SU-DHL-6 (cell line): ENCODE measurements at regions not wholly inside any gene's neighbourhood (a gene's known extent, or its start where the extent isn't known, plus 50 kb on each side); places are given as distances from the start of the nearest gene placed in this dataset.

Experiments used
- H2AFZ ChIP-seq: fragments of 200-600 bp; sonication (generic); 2 replicates; pipeline ENCODE4 v1.6.1; 2014; ENCODE audit warnings: low read depth, mild to moderate bottlenecking, moderate library complexity, mixed read lengths, antibody characterized with exemption, low read length; ENCODE audit not compliant: severe bottlenecking
- H3F3A ChIP-seq: fragments of 200-600 bp; shearing (Covaris generic); 2 replicates; pipeline ENCODE4 v1.6.0; 2016; ENCODE audit warnings: antibody characterized with exemption, mild to moderate bottlenecking; ENCODE audit not compliant: insufficient read depth
- H3K27ac ChIP-seq: fragments of 200-600 bp; sonication (generic); 2 replicates; pipeline ENCODE4 v1.5.1; 2016; ENCODE audit warnings: low read depth, mild to moderate bottlenecking, low read length, moderate library complexity, mixed read lengths
- H3K27me3 ChIP-seq: fragments of 200-600 bp; sonication (generic), shearing (Covaris generic); 2 replicates; pipeline ENCODE4 v1.6.0; 2014; ENCODE audit warnings: mild to moderate bottlenecking, low read length
- H3K36me3 ChIP-seq: fragments of 200-600 bp; sonication (generic); 2 replicates; pipeline ENCODE4 v1.6.1; 2014; ENCODE audit warnings: mild to moderate bottlenecking, low read length, mixed read lengths
- H3K4me2 ChIP-seq: fragments of 300-600, 200-600 bp; shearing (Covaris generic), sonication (generic); 2 replicates; pipeline ENCODE4 v1.6.0; 2014; ENCODE audit warnings: low read length, low read depth, mild to moderate bottlenecking; ENCODE audit not compliant: poor library complexity, severe bottlenecking
- H3K4me3 ChIP-seq: fragments of 200-600 bp; sonication (generic); 2 replicates; pipeline ENCODE4 v1.5.1; 2014; ENCODE audit warnings: antibody characterized with exemption, low read length, mild to moderate bottlenecking, mixed read lengths; ENCODE audit not compliant: insufficient read depth, poor library complexity, severe bottlenecking
- H3K79me2 ChIP-seq: fragments of 200-600 bp; sonication (generic); 2 replicates; pipeline ENCODE4 v1.6.1; 2014; ENCODE audit warnings: mild to moderate bottlenecking, low read length, moderate library complexity; ENCODE audit not compliant: insufficient read depth
- H3K9ac ChIP-seq: fragments of 200-600 bp; sonication (generic); 2 replicates; pipeline ENCODE4 v1.7.0; 2014; ENCODE audit warnings: mild to moderate bottlenecking, low read length
- H3K9me2 ChIP-seq: fragments of 200-600 bp; sonication (generic); replicated peaks from 2 replicates; pipeline ENCODE4 v1.6.1; 2014; ENCODE audit warnings: low read length; ENCODE audit not compliant: insufficient read depth
- H3K9me3 ChIP-seq: fragments of 200-600 bp; sonication (generic); 2 replicates; pipeline ENCODE4 v1.6.1; 2014; ENCODE audit warnings: low read length, mixed read lengths; ENCODE audit not compliant: insufficient read depth
- H4K20me1 ChIP-seq: fragments of 200-600 bp; sonication (generic); 2 replicates; pipeline ENCODE4 v1.6.1; 2014; ENCODE audit warnings: low read depth, mild to moderate bottlenecking, antibody characterized with exemption, low read length, moderate library complexity, mixed read lengths
- CTCF ChIP-seq: fragments of 200-600 bp; sonication (generic); IDR thresholded peaks from one replicate; pipeline ENCODE4 v1.5.1; 2017; ENCODE audit warnings: antibody characterized with exemption, mild to moderate bottlenecking, low read length, moderate library complexity; ENCODE audit not compliant: insufficient read depth, poor library complexity, severe bottlenecking
- EZH2phosphoT487 ChIP-seq: fragments of 200-600 bp; sonication (generic), shearing (Covaris generic); conservative IDR thresholded peaks from 2 replicates; pipeline ENCODE4 v1.6.1; 2018; ENCODE audit warnings: mild to moderate bottlenecking, antibody characterized with exemption, low read length, moderate library complexity, mixed read lengths

DNA sequence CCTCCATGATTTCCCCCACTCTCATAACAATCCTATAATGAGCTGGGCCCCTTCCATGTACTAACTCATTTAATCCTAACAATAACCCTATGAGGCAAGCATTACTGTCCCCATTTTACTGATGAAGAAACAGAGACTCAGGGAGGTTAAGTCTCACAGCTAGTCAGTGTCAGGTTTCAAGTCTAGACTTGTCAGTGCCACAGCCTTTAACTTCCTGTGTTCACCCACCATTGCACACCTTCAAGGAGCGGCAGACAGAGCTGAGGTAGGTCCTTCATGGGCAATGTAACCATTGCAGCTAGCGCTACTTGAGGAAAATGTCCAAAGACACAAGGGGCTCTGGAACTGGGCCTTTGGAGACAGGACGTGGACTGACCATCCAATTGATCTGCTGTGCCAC, 105.8 kb upstream of the CTNNB1 start:
- Histone ChIP-seq H4K20me1 (no peaks in the 10 kb centered on the region), H3K9me2 (no peaks in the 10 kb centered on the region), H3K4me2 (no peak overlapping the region), H3K36me3 (no peaks in the 10 kb centered on the region), H3K79me2 (no peaks in the 10 kb centered on the region), H3K4me3 (no peak overlapping the region), H3K27me3 (no peaks in the 10 kb centered on the region), H2AFZ (no peak overlapping the region), H3F3A (no peaks in the 10 kb centered on the region), H3K9me3 (no peaks in the 10 kb centered on the region), H3K9ac (no peak overlapping the region), H3K27ac (no peak overlapping the region)
- TF ChIP-seq CTCF (no peak), EZH2phosphoT487 (no peak)

GRCh38 chr3:41094351-41094750, 105.0 kb upstream of the CTNNB1 start:
- Histone ChIP-seq H3K36me3 (no peaks in the 10 kb centered on the region), H3F3A (no peaks in the 10 kb centered on the region), H3K9me2 (no peaks in the 10 kb centered on the region), H3K9ac (no peak overlapping the region), H3K27me3 (no peaks in the 10 kb centered on the region), H2AFZ (no peak overlapping the region), H3K4me2 (no peak overlapping the region), H4K20me1 (no peaks in the 10 kb centered on the region), H3K79me2 (no peaks in the 10 kb centered on the region), H3K27ac (no peak overlapping the region), H3K4me3 (no peak overlapping the region), H3K9me3 (no peaks in the 10 kb centered on the region)
- no peak for TF ChIP-seq EZH2phosphoT487
- TF ChIP-seq CTCF: no peak

- no peaks in the 10 kb centered on the region for H3K27me3 ChIP-seq
- H3K27ac ChIP-seq: no peak overlapping the region
- no peaks in the 10 kb centered on the region for H4K20me1 ChIP-seq
- H3K9me3 ChIP-seq: no peaks in the 10 kb centered on the region
- H2AFZ ChIP-seq: no peak overlapping the region
- no peaks in the 10 kb centered on the region for H3K9me2 ChIP-seq
- H3K79me2 ChIP-seq: no peaks in the 10 kb centered on the region
- H3F3A ChIP-seq: no peaks in the 10 kb centered on the region
- no peak overlapping the region for H3K4me3 ChIP-seq
- H3K9ac ChIP-seq: no peak overlapping the region
- TF ChIP-seq CTCF (no peak), EZH2phosphoT487 (no peak)
- H3K4me2 ChIP-seq: no peak overlapping the region
- no peaks in the 10 kb centered on the region for H3K36me3 ChIP-seq
Measured at GRCh38 chr3:41095702-41096101, 103.6 kb upstream of the CTNNB1 start.
